HG03565 (cell line): ENCODE measurements at regions not wholly inside any gene's neighbourhood (a gene's known extent, or its start where the extent isn't known, plus 50 kb on each side); places are given as distances from the start of the nearest gene placed in this dataset.
"Not testable (repeated sequence)": the region's sequence is repeated elsewhere in the genome, so short reads cannot be mapped to it uniquely, and the experiment has no call there.

ENCODE experiments used
- ATAC-seq: cut with Tn5 transposase; IDR thresholded peaks from one replicate; pipeline ENCODE4 v1.9.1; 2021; ENCODE audit warnings: mild to moderate bottlenecking, moderate library complexity; ENCODE audit not compliant: unreplicated experiment

GRCh38 chr1:208344202-208344857 lies 100.1 kb upstream of the PLXNA2 start:
- no peak for ATAC-seq

GRCh38 chr1:208347191-208347590 lies 103.0 kb upstream of the PLXNA2 start:
- ATAC-seq, result no peak

- no peak for ATAC-seq
Measured at GRCh38 chr1:208349694-208350330, 105.6 kb upstream of the PLXNA2 start.

GRCh38 chr1:208350815-208351214 lies 106.6 kb upstream of the PLXNA2 start:
- ATAC-seq, result no peak

GRCh38 chr1:208351838-208352237 lies 107.7 kb upstream of the PLXNA2 start:
- no peak for ATAC-seq

- not testable (repeated sequence) for ATAC-seq
Measured at GRCh38 chr1:208353797-208354196, 109.6 kb upstream of the PLXNA2 start.

GRCh38 chr1:208357644-208358507 lies 113.7 kb upstream of the PLXNA2 start:
- no peak for ATAC-seq

GRCh38 chr1:208358651-208359050 lies 114.5 kb upstream of the PLXNA2 start:
- ATAC-seq, result no peak

GRCh38 chr1:208362011-208362410 lies 117.8 kb upstream of the PLXNA2 start:
- no peak for ATAC-seq

GRCh38 chr1:208366559-208366958 lies 122.4 kb upstream of the PLXNA2 start:
- no peak for ATAC-seq

GRCh38 chr1:208369045-208369444 lies 124.9 kb upstream of the PLXNA2 start:
- ATAC-seq, result no peak

GRCh38 chr1:208369658-208370057 lies 125.5 kb upstream of the PLXNA2 start:
- no peak for ATAC-seq

- no peak for ATAC-seq
Measured at GRCh38 chr1:208374391-208374941, 130.3 kb upstream of the PLXNA2 start.

- no peak for ATAC-seq
Measured at GRCh38 chr1:208381481-208381880, 137.3 kb upstream of the PLXNA2 start.

GRCh38 chr1:208387908-208388811 lies 144.0 kb upstream of the PLXNA2 start:
- ATAC-seq, result no peak

- no peak for ATAC-seq
Measured at GRCh38 chr1:208393416-208393815, 149.2 kb upstream of the PLXNA2 start.

- ATAC-seq, result no peak
Measured at GRCh38 chr1:208393826-208394225, 149.6 kb upstream of the PLXNA2 start.

GRCh38 chr1:208397286-208397685 lies 153.1 kb upstream of the PLXNA2 start:
- no peak for ATAC-seq

- ATAC-seq, result no peak
Measured at GRCh38 chr1:208405014-208405413, 160.8 kb upstream of the PLXNA2 start.

GRCh38 chr1:208409176-208409575 lies 165.0 kb upstream of the PLXNA2 start:
- no peak for ATAC-seq
